ENCODE measurements at regions not wholly inside any gene's neighbourhood (a gene's known extent, or its start where the extent isn't known, plus 50 kb on each side); places are given as distances from the start of the nearest gene placed in this dataset.

- no peak for TF ChIP-seq POLR2AphosphoS5 (IDR thresholded peaks at IDR 0.05; ENCODE audit: borderline replicate concordance, low read depth, low read length)
- no peak for TF ChIP-seq EZH2 (IDR thresholded peaks at IDR 0.05)
Observed at GRCh38 chr5:98319299-98320011, 454.0 kb upstream of the RGMB start.

Measured in SK-N-MC (cell line).